Tibial nerve (tissue), 4 donors: ENCODE measurements at regions not wholly inside any gene's neighbourhood (a gene's known extent, or its start where the extent isn't known, plus 50 kb on each side); places are given as distances from the start of the nearest gene placed in this dataset.

ENCODE experiments used
- DNase-seq, 2 donors: peaks; one replicate each; pipeline ENCODE4 v3.0.0-alpha.2; 2019; ENCODE audit warnings: low spot score in 2 of 2
- H3K27ac ChIP-seq, 4 donors: fragments of 200-600 bp; sonication (generic) in 3 of 4; one replicate each; pipeline ENCODE4 v1.5.1; 2017 to 2019; ENCODE audit warnings: mild to moderate bottlenecking in 1 of 4
- H3K27me3 ChIP-seq, 2 donors: fragments of 200-600 bp; sonication (generic) in 1 of 2; one replicate each; pipeline versions ENCODE4 v1.5.1 to v1.6.0; 2017 to 2019
- H3K36me3 ChIP-seq, 3 donors: fragments of 200-600 bp; sonication (generic); one replicate each; pipeline ENCODE4 v1.5.1; 2018 to 2019
- H3K4me1 ChIP-seq, 4 donors: fragments of 200-600 bp; sonication (generic) in 3 of 4; one replicate each; pipeline ENCODE4 v1.5.1; 2017 to 2019
- H3K4me3 ChIP-seq, 4 donors: fragments of 200-600 bp; sonication (generic) in 3 of 4; one replicate each; pipeline ENCODE4 v1.5.1; 2017 to 2019; ENCODE audit warnings: mild to moderate bottlenecking in 1 of 4, moderate library complexity in 1 of 4
- H3K9me3 ChIP-seq, 4 donors: fragments of 200-600 bp; sonication (generic) in 3 of 4; one replicate each; pipeline ENCODE4 v1.5.1; 2017 to 2019
- EP300 ChIP-seq, 2 donors: sonication (generic); formaldehyde crosslinking; IDR thresholded peaks; one replicate each; pipeline ENCODE4 v1.6.1; 2017; ENCODE audit warnings: antibody characterized with exemption in 2 of 2, mild to moderate bottlenecking in 1 of 2
- POLR2A ChIP-seq, 2 donors: fragments of 450-650 bp; IDR thresholded peaks; one replicate each; pipeline ENCODE4 v1.6.1; 2017; ENCODE audit warnings: antibody characterized with exemption in 2 of 2, mild to moderate bottlenecking in 2 of 2, moderate library complexity in 2 of 2
- WGBS, 2 donors: methylation state at CpG; one replicate each; pipeline ENCODE4 v1.1.5; 2018; 5-methylcytosine and 5-hydroxymethylcytosine counted together
- TF ChIP-seq, protein P1 (sequence below), 5 experiments: fragments of 200-600 bp in 3 of 5; fragments of 450-650 bp in 2 of 5; sonication (generic) in 3 of 5; IDR thresholded peaks; one replicate each; pipeline ENCODE4 v1.5.1; 2016 to 2019; ENCODE audit warnings: antibody characterized with exemption in 5 of 5, mild to moderate bottlenecking in 3 of 5, moderate library complexity in 2 of 5

DNA sequence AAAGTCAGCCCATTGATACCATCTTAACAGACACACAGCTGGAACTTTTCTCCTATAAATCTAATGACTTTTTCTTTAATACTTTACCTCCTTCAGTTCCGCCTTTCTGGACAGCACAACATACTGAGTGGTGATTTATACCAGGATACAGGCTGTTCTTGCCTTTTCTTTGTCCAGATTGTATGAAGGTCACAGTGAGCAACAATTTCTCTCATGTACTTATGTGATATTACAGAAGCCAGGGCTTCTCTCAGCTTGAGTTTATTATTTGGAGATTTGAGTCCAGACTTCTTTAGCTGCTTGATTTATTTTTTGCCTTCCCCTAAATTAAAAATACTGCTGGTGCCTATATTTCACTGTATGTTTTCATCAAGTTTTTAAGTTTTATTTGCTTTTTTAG lies 976.0 kb downstream of the ROBO2 start:
- H3K4me3 ChIP-seq: no peak overlapping the region
- TF ChIP-seq POLR2A (IDR thresholded peaks at IDR 0.05) (no peak), EP300 (IDR thresholded peaks at IDR 0.05) (no peak)
- TF ChIP-seq, protein P1, sequence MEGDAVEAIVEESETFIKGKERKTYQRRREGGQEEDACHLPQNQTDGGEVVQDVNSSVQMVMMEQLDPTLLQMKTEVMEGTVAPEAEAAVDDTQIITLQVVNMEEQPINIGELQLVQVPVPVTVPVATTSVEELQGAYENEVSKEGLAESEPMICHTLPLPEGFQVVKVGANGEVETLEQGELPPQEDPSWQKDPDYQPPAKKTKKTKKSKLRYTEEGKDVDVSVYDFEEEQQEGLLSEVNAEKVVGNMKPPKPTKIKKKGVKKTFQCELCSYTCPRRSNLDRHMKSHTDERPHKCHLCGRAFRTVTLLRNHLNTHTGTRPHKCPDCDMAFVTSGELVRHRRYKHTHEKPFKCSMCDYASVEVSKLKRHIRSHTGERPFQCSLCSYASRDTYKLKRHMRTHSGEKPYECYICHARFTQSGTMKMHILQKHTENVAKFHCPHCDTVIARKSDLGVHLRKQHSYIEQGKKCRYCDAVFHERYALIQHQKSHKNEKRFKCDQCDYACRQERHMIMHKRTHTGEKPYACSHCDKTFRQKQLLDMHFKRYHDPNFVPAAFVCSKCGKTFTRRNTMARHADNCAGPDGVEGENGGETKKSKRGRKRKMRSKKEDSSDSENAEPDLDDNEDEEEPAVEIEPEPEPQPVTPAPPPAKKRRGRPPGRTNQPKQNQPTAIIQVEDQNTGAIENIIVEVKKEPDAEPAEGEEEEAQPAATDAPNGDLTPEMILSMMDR (IDR thresholded peaks at IDR 0.05): no peak
- DNase-seq: no peak
- no peaks in the 10 kb centered on the region for H3K27me3 ChIP-seq
- WGBS, 2 donors: 74 to 93% methylated on average over 1 of the region's 1 CpG
- H3K36me3 ChIP-seq: no peaks in the 10 kb centered on the region
- H3K4me1 ChIP-seq: no peaks in the 10 kb centered on the region
- no peaks in the 10 kb centered on the region for H3K9me3 ChIP-seq
- no peak overlapping the region for H3K27ac ChIP-seq

DNA sequence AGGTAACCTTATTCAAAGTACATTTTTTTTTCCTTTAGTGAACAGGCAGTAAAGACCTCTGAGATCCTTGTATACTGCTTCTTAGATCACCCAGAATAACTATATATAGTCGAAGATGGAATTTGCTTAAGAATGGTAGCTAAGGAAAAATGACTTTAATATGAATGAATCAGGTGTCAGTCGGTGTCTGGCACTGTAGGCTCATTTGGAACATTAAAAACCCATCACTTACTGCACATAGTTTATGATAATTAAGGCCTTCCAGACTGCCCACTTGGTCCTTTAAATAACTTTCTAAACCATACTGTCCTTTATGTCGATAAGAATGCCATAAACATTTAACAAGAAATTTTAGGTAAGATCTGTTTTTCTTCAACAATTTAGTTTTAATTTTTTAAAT lies 981.8 kb downstream of the ROBO2 start:
- no peak overlapping the region for H3K27ac ChIP-seq
- H3K4me3 ChIP-seq: no peak overlapping the region
- no peaks in the 10 kb centered on the region for H3K4me1 ChIP-seq
- no peak for TF ChIP-seq POLR2A (IDR thresholded peaks at IDR 0.05)
- TF ChIP-seq, protein P1 (IDR thresholded peaks at IDR 0.05): no peak
- TF ChIP-seq EP300 (IDR thresholded peaks at IDR 0.05): no peak
- 81 to 89% methylated on average over 3 of the region's 3 CpGs for WGBS, 2 donors
- H3K9me3 ChIP-seq: no peaks in the 10 kb centered on the region
- no peak for DNase-seq
- no peaks in the 10 kb centered on the region for H3K36me3 ChIP-seq
- H3K27me3 ChIP-seq: no peaks in the 10 kb centered on the region

DNA sequence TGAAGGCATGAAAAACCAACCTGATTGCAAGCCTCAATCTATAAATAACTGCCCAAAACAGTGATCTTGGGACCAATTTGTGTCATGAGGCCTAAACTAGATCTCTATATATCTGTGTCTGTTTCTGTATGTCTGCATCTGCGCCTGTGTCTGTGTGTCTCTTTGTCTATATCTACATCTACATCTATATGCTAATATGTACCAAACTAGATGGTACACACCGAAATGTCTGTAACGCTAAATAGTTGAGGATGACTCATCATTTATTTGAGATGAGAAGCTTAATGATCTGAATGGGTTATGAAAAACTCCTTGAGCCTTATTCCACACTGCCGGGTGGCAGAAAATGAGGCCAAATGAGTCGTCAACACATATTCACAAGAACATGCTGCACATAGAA lies 982.3 kb downstream of the ROBO2 start:
- TF ChIP-seq, protein P1 (IDR thresholded peaks at IDR 0.05): no peak
- TF ChIP-seq POLR2A (IDR thresholded peaks at IDR 0.05) (no peak), EP300 (IDR thresholded peaks at IDR 0.05) (no peak)
- Histone ChIP-seq H3K27ac (no peak overlapping the region), H3K9me3 (no peaks in the 10 kb centered on the region), H3K4me1 (no peaks in the 10 kb centered on the region), H3K27me3 (no peaks in the 10 kb centered on the region), H3K4me3 (no peak overlapping the region), H3K36me3 (no peaks in the 10 kb centered on the region)
- WGBS, 2 donors: 87 to 93% methylated on average over 5 of the region's 5 CpGs
- DNase-seq: no peak

DNA sequence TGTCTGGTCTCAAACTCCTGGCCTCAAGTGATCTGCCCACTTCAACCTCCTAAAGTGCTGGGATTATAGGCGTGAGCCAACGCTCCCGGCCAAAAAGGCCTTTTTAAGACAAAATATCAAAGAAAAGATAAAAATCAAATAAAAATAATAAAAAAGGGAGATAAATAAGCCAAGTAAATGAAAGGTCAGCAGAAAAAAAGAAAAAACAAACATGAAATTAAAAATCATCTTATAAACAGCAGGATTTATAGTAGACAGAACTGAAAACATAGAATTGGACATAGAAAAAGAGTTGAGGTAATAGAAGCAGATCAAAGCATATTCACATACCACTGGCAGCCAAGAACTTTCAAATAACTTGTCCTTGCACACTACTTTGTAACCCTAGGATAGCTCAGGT lies 983.4 kb downstream of the ROBO2 start:
- no peak overlapping the region for H3K27ac ChIP-seq
- TF ChIP-seq, protein P1 (IDR thresholded peaks at IDR 0.05): no peak
- no peak for TF ChIP-seq POLR2A (IDR thresholded peaks at IDR 0.05)
- no peak for TF ChIP-seq EP300 (IDR thresholded peaks at IDR 0.05)
- no peaks in the 10 kb centered on the region for H3K9me3 ChIP-seq
- DNase-seq: no peak
- H3K36me3 ChIP-seq: no peaks in the 10 kb centered on the region
- H3K4me1 ChIP-seq: no peaks in the 10 kb centered on the region
- WGBS, 2 donors: 86 to 91% methylated on average over 3 of the region's 3 CpGs
- H3K27me3 ChIP-seq: no peaks in the 10 kb centered on the region
- H3K4me3 ChIP-seq: no peak overlapping the region

DNA sequence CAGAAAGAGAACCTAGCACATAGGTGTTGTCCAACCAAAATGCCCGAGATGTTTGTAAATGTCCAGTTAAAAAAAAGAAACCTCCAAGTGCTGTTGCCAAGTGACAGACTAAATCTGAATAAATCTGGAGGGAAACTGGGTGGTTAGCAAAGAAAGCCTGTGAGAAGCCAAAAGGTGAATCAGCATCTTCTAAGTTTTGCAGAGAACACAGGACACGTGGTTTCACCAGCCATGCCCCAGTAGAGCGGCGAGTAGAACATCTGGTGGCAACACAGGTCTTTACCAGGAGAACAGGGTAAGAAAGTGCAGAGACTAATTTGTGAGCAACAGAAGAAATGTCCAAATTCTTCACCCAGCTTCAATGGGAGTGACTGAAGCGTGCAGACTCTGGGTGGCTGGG lies 986.0 kb downstream of the ROBO2 start:
- TF ChIP-seq POLR2A (IDR thresholded peaks at IDR 0.05) (no peak), EP300 (IDR thresholded peaks at IDR 0.05) (no peak)
- TF ChIP-seq, protein P1 (IDR thresholded peaks at IDR 0.05): no peak
- Histone ChIP-seq H3K4me1 (no peaks in the 10 kb centered on the region), H3K27ac (no peak overlapping the region), H3K27me3 (no peaks in the 10 kb centered on the region), H3K36me3 (no peaks in the 10 kb centered on the region), H3K9me3 (peaks cover 0 to 6% (median 0%) of the 10 kb centered on the region in 4 donors), H3K4me3 (no peak overlapping the region)
- WGBS, 2 donors: 69 to 78% methylated on average over 5 of the region's 5 CpGs
- no peak for DNase-seq
